Stomach (tissue), 8 donors: ENCODE measurements at regions not wholly inside any gene's neighbourhood (a gene's known extent, or its start where the extent isn't known, plus 50 kb on each side); places are given as distances from the start of the nearest gene placed in this dataset.
A peak's percentile ranks its signal among the peaks of the same experiment; 100 is the strongest.

ENCODE experiments used
- DNase-seq, 2 donors: peaks; one replicate each; pipeline versions ENCODE4 v3.0.0 to v3.0.0-alpha.2; 2013 to 2019
- H3K27ac ChIP-seq, 5 donors: fragments of 200-600 bp in 4 of 5; sonication (generic) in 4 of 5; one replicate each; pipeline ENCODE4 v1.5.1; 2013 to 2019; ENCODE audit warnings: mild to moderate bottlenecking in 1 of 5, moderate library complexity in 1 of 5
- H3K27me3 ChIP-seq, 3 donors: fragments of 200-600 bp; sonication (generic); one replicate each; pipeline ENCODE4 v1.5.1; 2017 to 2019; ENCODE audit warnings: mixed run types in 1 of 3
- H3K36me3 ChIP-seq, 4 donors: fragments of 200-600 bp; sonication (generic); 1 replicate in 3 of 4; 2 replicates in 1 of 4; pipeline ENCODE4 v1.5.1; 2016 to 2019
- H3K4me1 ChIP-seq, 4 donors: fragments of 200-600 bp; sonication (generic); one replicate each; pipeline ENCODE4 v1.5.1; 2016 to 2019
- H3K4me3 ChIP-seq, 4 donors: fragments of 200-600 bp; sonication (generic) in 3 of 4; one replicate each; pipeline ENCODE4 v1.5.1; 2016 to 2019; ENCODE audit warnings: mild to moderate bottlenecking in 1 of 4
- H3K9me3 ChIP-seq, 4 donors: fragments of 200-600 bp; sonication (generic); one replicate each; pipeline ENCODE4 v1.5.1; 2016 to 2019
- CTCF ChIP-seq, 7 experiments: fragments of 450-650 bp in 4 of 7; fragments of 200-600 bp in 3 of 7; sonication (generic) in 3 of 7; IDR thresholded peaks; one replicate each; pipeline ENCODE4 v1.5.1; 2016 to 2019; ENCODE audit warnings: antibody characterized with exemption in 7 of 7, control low read depth in 2 of 7, mild to moderate bottlenecking in 1 of 7
- EP300 ChIP-seq: sonication (generic); formaldehyde crosslinking; IDR thresholded peaks from one replicate; pipeline ENCODE4 v1.6.1; 2017; ENCODE audit warnings: antibody characterized with exemption
- POLR2A ChIP-seq, 4 donors: fragments of 450-650 bp; IDR thresholded peaks; one replicate each; pipeline ENCODE4 v1.6.1; 2016; ENCODE audit warnings: antibody characterized with exemption in 4 of 4, control low read depth in 2 of 4, mild to moderate bottlenecking in 1 of 4, moderate library complexity in 1 of 4
- POLR2AphosphoS5 ChIP-seq, 3 donors: sonication (generic); formaldehyde crosslinking; IDR thresholded peaks; one replicate each; pipeline ENCODE4 v1.6.1; 2016; ENCODE audit warnings: antibody characterized with exemption in 3 of 3
- WGBS, 5 donors: extraction: QIAGEN DNeasy Blood & Tissue Kit in 3 of 5; methylation state at CpG; one replicate each; pipeline versions ENCODE4 v1.1.5 to v1.1.7; 2013 to 2018; 5-methylcytosine and 5-hydroxymethylcytosine counted together
- intact Hi-C: fragments of 100-400 bp; cut with DNase I; formaldehyde crosslinking; loops from one replicate; pipeline ENCODE4 v1.15.1; 2023; ENCODE audit warnings: low total_unique reads
- donor health status: healthy with polysubstance abuse.
- donor health status: Bipolar disorder and iron deficiency.
- donor health status: healthy.

- TF ChIP-seq EP300 (no peak), CTCF (IDR thresholded peaks at IDR 0.05) (no peak), POLR2AphosphoS5 (IDR thresholded peaks at IDR 0.05) (no peak), POLR2A (IDR thresholded peaks at IDR 0.05) (no peak)
- H3K27me3 ChIP-seq: no peaks in the 10 kb centered on the region
- no peak overlapping the region for H3K27ac ChIP-seq
- H3K4me3 ChIP-seq: no peak overlapping the region
- peaks cover 0 to 5% (median 0%) of the 10 kb centered on the region in 4 donors for H3K9me3 ChIP-seq
- peaks cover 0 to 11% (median 4%) of the 10 kb centered on the region in 4 donors for H3K4me1 ChIP-seq
- 95 to 98% (median 96%) methylated on average over 2 of the region's 2 CpGs for whole genome bisulfite sequencing, 5 donors
- no peak for DNase-seq
- H3K36me3 ChIP-seq: no peaks in the 10 kb centered on the region
- intact Hi-C loops: no loop called here
Measured at GRCh38 chr6:12566618-12567123, 149.9 kb upstream of the PHACTR1 start.

GRCh38 chr6:12567682-12568081 lies 148.9 kb upstream of the PHACTR1 start:
- no peak overlapping the region for H3K27ac ChIP-seq
- H3K27me3 ChIP-seq: no peaks in the 10 kb centered on the region
- H3K9me3 ChIP-seq: no peaks in the 10 kb centered on the region
- DNase-seq: no peak
- intact Hi-C loops: no loop called here
- 61 to 84% (median 63%) methylated on average over 3 of the region's 3 CpGs for WGBS, 5 donors
- no peaks in the 10 kb centered on the region for H3K36me3 ChIP-seq
- no peak for TF ChIP-seq CTCF (IDR thresholded peaks at IDR 0.05)
- H3K4me1 ChIP-seq: peaks cover 0 to 12% (median 4%) of the 10 kb centered on the region in 4 donors
- H3K4me3 ChIP-seq: no peak overlapping the region

- no peaks in the 10 kb centered on the region for H3K27me3 ChIP-seq
- intact Hi-C loops: no loop called here
- TF ChIP-seq POLR2AphosphoS5 (IDR thresholded peaks at IDR 0.05): no peak
- no peak for TF ChIP-seq POLR2A (IDR thresholded peaks at IDR 0.05)
- no peak for TF ChIP-seq EP300
- TF ChIP-seq CTCF (IDR thresholded peaks at IDR 0.05): no peak
- H3K36me3 ChIP-seq: no peaks in the 10 kb centered on the region
- WGBS, 5 donors: 95 to 97% (median 96%) methylated on average over 1 of the region's 1 CpG
- H3K9me3 ChIP-seq: no peaks in the 10 kb centered on the region
- peaks cover 0 to 20% (median 8%) of the 10 kb centered on the region in 4 donors for H3K4me1 ChIP-seq
- no peak for DNase-seq
- no peak overlapping the region for H3K27ac ChIP-seq
- no peak overlapping the region for H3K4me3 ChIP-seq
Measured at GRCh38 chr6:12569646-12570045, 146.9 kb upstream of the PHACTR1 start.

GRCh38 chr6:12570461-12571030 lies 146.0 kb upstream of the PHACTR1 start:
- Histone ChIP-seq H3K27me3 (no peaks in the 10 kb centered on the region), H3K4me3 (no peak overlapping the region), H3K27ac (peak overlapping the region in 1 of 5 donors; percentile 34), H3K4me1 (peaks cover 0 to 20% (median 8%) of the 10 kb centered on the region in 4 donors), H3K9me3 (no peaks in the 10 kb centered on the region), H3K36me3 (no peaks in the 10 kb centered on the region)
- TF ChIP-seq EP300 (no peak), POLR2AphosphoS5 (IDR thresholded peaks at IDR 0.05) (no peak), POLR2A (IDR thresholded peaks at IDR 0.05) (no peak), CTCF (IDR thresholded peaks at IDR 0.05) (no peak)
- intact Hi-C loops: no loop called here
- DNase-seq: peak in 1 of 2 donors; percentile 42
- WGBS, 5 donors: 53 to 68% (median 58%) methylated on average over 2 of the region's 2 CpGs
